Osteocyte (in vitro differentiated cells): ENCODE measurements at regions not wholly inside any gene's neighbourhood (a gene's known extent, or its start where the extent isn't known, plus 50 kb on each side); places are given as distances from the start of the nearest gene placed in this dataset.
A peak's percentile ranks its signal among the peaks of the same experiment; 100 is the strongest.

ENCODE experiments used
- DNase-seq: peaks from one replicate; pipeline ENCODE4 v3.0.0; 2021; ENCODE audit warnings: mixed read lengths; ENCODE audit not compliant: unreplicated experiment; ENCODE audit errors: extremely low spot score
- H3K27ac Mint-ChIP-seq: one replicate; pipeline ENCODE4 v1.8.0; 2021; ENCODE audit warnings: mild to moderate bottlenecking, mixed read lengths; ENCODE audit not compliant: unreplicated experiment
- H3K27me3 Mint-ChIP-seq: one replicate; pipeline ENCODE4 v1.8.0; 2021; ENCODE audit warnings: mixed read lengths; ENCODE audit not compliant: unreplicated experiment
- H3K36me3 Mint-ChIP-seq: one replicate; pipeline ENCODE4 v1.8.0; 2021; ENCODE audit warnings: mixed read lengths; ENCODE audit not compliant: unreplicated experiment
- H3K4me1 Mint-ChIP-seq: one replicate; pipeline ENCODE4 v1.8.0; 2021; ENCODE audit warnings: mixed read lengths; ENCODE audit not compliant: unreplicated experiment
- H3K4me3 Mint-ChIP-seq: one replicate; pipeline ENCODE4 v1.8.0; 2021; ENCODE audit warnings: mild to moderate bottlenecking, moderate library complexity, mixed read lengths; ENCODE audit not compliant: unreplicated experiment
- H3K9me3 Mint-ChIP-seq: one replicate; pipeline ENCODE4 v1.8.0; 2021; ENCODE audit warnings: mixed read lengths; ENCODE audit not compliant: unreplicated experiment
- CTCF ChIP-seq: fragments of 200-600 bp; sonication (generic); IDR thresholded peaks from 2 replicates; pipeline ENCODE4 v1.5.0; 2021; ENCODE audit warnings: antibody characterized with exemption, mild to moderate bottlenecking, moderate library complexity

- Mint-ChIP-seq H3K4me3 (no peak overlapping the region), H3K36me3 (no peaks in the 10 kb centered on the region), H3K4me1 (peaks cover 50% of the 10 kb centered on the region), H3K9me3 (no peaks in the 10 kb centered on the region), H3K27me3 (no peaks in the 10 kb centered on the region), H3K27ac (no peak overlapping the region)
- DNase-seq = no peak
- TF ChIP-seq CTCF = no peak
Measured at GRCh38 chr15:70495991-70496599, 267.3 kb downstream of the UACA start.

GRCh38 chr15:70494852-70495571, 268.3 kb downstream of the UACA start:
- H3K9me3 Mint-ChIP-seq = no peaks in the 10 kb centered on the region
- H3K4me1 Mint-ChIP-seq = peaks cover 50% of the 10 kb centered on the region
- peaks cover 2% of the 10 kb centered on the region for H3K27me3 Mint-ChIP-seq
- DNase-seq = no peak
- peak overlapping the region; percentile 85 for H3K27ac Mint-ChIP-seq
- H3K36me3 Mint-ChIP-seq = no peaks in the 10 kb centered on the region
- no peak for TF ChIP-seq CTCF
- H3K4me3 Mint-ChIP-seq = no peak overlapping the region

GRCh38 chr15:70494517-70494851, 268.9 kb downstream of the UACA start:
- Mint-ChIP-seq H3K4me3 (no peak overlapping the region), H3K9me3 (no peaks in the 10 kb centered on the region), H3K36me3 (no peaks in the 10 kb centered on the region), H3K27me3 (peaks cover 7% of the 10 kb centered on the region), H3K27ac (peak overlapping the region; percentile 85), H3K4me1 (peaks cover 50% of the 10 kb centered on the region)
- no peak for DNase-seq
- TF ChIP-seq CTCF = no peak

- Mint-ChIP-seq H3K27ac (peak overlapping the region; percentile 85), H3K4me1 (peaks cover 50% of the 10 kb centered on the region), H3K27me3 (peaks cover 10% of the 10 kb centered on the region), H3K4me3 (no peak overlapping the region), H3K9me3 (no peaks in the 10 kb centered on the region), H3K36me3 (no peaks in the 10 kb centered on the region)
- no peak for TF ChIP-seq CTCF
- no peak for DNase-seq
Measured at GRCh38 chr15:70493787-70494516, 269.4 kb downstream of the UACA start.

- no peaks in the 10 kb centered on the region for H3K36me3 Mint-ChIP-seq
- H3K9me3 Mint-ChIP-seq = no peaks in the 10 kb centered on the region
- no peak for TF ChIP-seq CTCF
- H3K27me3 Mint-ChIP-seq = peaks cover 13% of the 10 kb centered on the region
- peaks cover 50% of the 10 kb centered on the region for H3K4me1 Mint-ChIP-seq
- no peak for DNase-seq
- H3K27ac Mint-ChIP-seq = peak overlapping the region; percentile 75
- no peak overlapping the region for H3K4me3 Mint-ChIP-seq
Measured at GRCh38 chr15:70493376-70493775, 270.0 kb downstream of the UACA start.
